H9 (cell line): ENCODE measurements at regions not wholly inside any gene's neighbourhood (a gene's known extent, or its start where the extent isn't known, plus 50 kb on each side); places are given as distances from the start of the nearest gene placed in this dataset.

ENCODE experiments used
- DNase-seq: peaks from one replicate; pipeline ENCODE4 v3.0.0-alpha.2; 2017
- H2AFZ ChIP-seq: one replicate; pipeline ENCODE4 v1.6.1; 2013; ENCODE audit warnings: mild to moderate bottlenecking, low read length, control low read depth, moderate library complexity
- H2AK5ac ChIP-seq: 2 replicates; pipeline ENCODE4 v1.6.1; 2013; ENCODE audit warnings: low read length, control low read depth, mixed read lengths; ENCODE audit not compliant: insufficient read length
- H2BK120ac ChIP-seq: one replicate; pipeline ENCODE4 v1.6.1; 2013; ENCODE audit warnings: low read depth, mild to moderate bottlenecking, low read length, control low read depth, inconsistent platforms; ENCODE audit not compliant: poor library complexity, severe bottlenecking
- H2BK12ac ChIP-seq: 2 replicates; pipeline ENCODE4 v1.6.1; 2013; ENCODE audit warnings: low read length, control low read depth, mixed read lengths, low read depth; ENCODE audit not compliant: insufficient read length
- H2BK15ac ChIP-seq: 2 replicates; pipeline ENCODE4 v1.6.1; 2013; ENCODE audit warnings: low read depth, low read length, control low read depth
- H2BK20ac ChIP-seq: one replicate; pipeline ENCODE4 v1.6.1; 2013; ENCODE audit warnings: low read depth, mild to moderate bottlenecking, low read length, control low read depth, inconsistent platforms; ENCODE audit not compliant: poor library complexity, severe bottlenecking
- H2BK5ac ChIP-seq: 2 replicates; pipeline ENCODE4 v1.6.1; 2013; ENCODE audit warnings: low read length, control low read depth, mixed read lengths; ENCODE audit not compliant: insufficient read length
- H3K14ac ChIP-seq: 2 replicates; pipeline ENCODE4 v1.6.1; 2013; ENCODE audit warnings: low read length, control low read depth; ENCODE audit not compliant: insufficient read depth
- H3K18ac ChIP-seq: 2 replicates; pipeline ENCODE4 v1.6.1; 2013; ENCODE audit warnings: low read depth, mild to moderate bottlenecking, mixed read lengths, low read length, control low read depth; ENCODE audit not compliant: insufficient read length
- H3K23ac ChIP-seq: 2 replicates; pipeline ENCODE4 v1.6.1; 2013; ENCODE audit warnings: low read length, control low read depth, mixed read lengths, low read depth; ENCODE audit not compliant: insufficient read length
- H3K23me2 ChIP-seq: 2 replicates; pipeline ENCODE4 v1.6.1; 2013; ENCODE audit warnings: low read depth, mild to moderate bottlenecking, mixed read lengths, low read length, control low read depth; ENCODE audit not compliant: insufficient read length, poor library complexity, severe bottlenecking
- H3K27ac ChIP-seq: 2 replicates; pipeline ENCODE4 v1.5.1; 2013; ENCODE audit warnings: low read length, control low read depth, mixed read lengths, low read depth; ENCODE audit not compliant: insufficient read length
- H3K27me3 ChIP-seq: 2 replicates; pipeline ENCODE4 v1.6.1; 2013; ENCODE audit warnings: low read length, control low read depth, inconsistent platforms; ENCODE audit not compliant: insufficient read depth
- H3K4ac ChIP-seq: 2 replicates; pipeline ENCODE4 v1.6.1; 2013; ENCODE audit warnings: low read depth, mild to moderate bottlenecking, control low read depth, inconsistent platforms, low read length, moderate library complexity
- H3K4me1 ChIP-seq: 2 replicates; pipeline ENCODE4 v1.6.1; 2013; ENCODE audit warnings: low read length, control low read depth, inconsistent platforms; ENCODE audit not compliant: insufficient read depth
- H3K4me2 ChIP-seq: 2 replicates; pipeline ENCODE4 v1.6.1; 2013; ENCODE audit warnings: low read length, control low read depth, mixed read lengths; ENCODE audit not compliant: insufficient read length, insufficient read depth
- H3K56ac ChIP-seq: 2 replicates; pipeline ENCODE4 v1.6.1; 2013; ENCODE audit warnings: low read depth, mild to moderate bottlenecking, mixed read lengths, low read length, control low read depth; ENCODE audit not compliant: insufficient read length
- H3K79me1 ChIP-seq: 2 replicates; pipeline ENCODE4 v1.6.1; 2013; ENCODE audit warnings: low read depth, mild to moderate bottlenecking, moderate library complexity, low read length, control low read depth, inconsistent platforms; ENCODE audit not compliant: insufficient read depth, poor library complexity, severe bottlenecking
- H3K79me2 ChIP-seq: 2 replicates; pipeline ENCODE4 v1.6.1; 2013; ENCODE audit warnings: low read length, control low read depth, inconsistent platforms; ENCODE audit not compliant: insufficient read depth
- H3K9ac ChIP-seq: 2 replicates; pipeline ENCODE4 v1.6.1; 2013; ENCODE audit warnings: low read length, control low read depth, mixed read lengths; ENCODE audit not compliant: insufficient read length; ENCODE audit errors: extremely low read depth
- H3K9me3 ChIP-seq: one replicate; pipeline ENCODE4 v1.6.1; 2013; ENCODE audit warnings: low read depth, low read length, inconsistent platforms; ENCODE audit not compliant: control insufficient read depth
- H3T11ph ChIP-seq: one replicate; pipeline ENCODE4 v1.6.1; 2013; ENCODE audit warnings: mild to moderate bottlenecking, low read length, control low read depth, inconsistent platforms
- H4K20me1 ChIP-seq: one replicate; pipeline ENCODE4 v1.6.1; 2013; ENCODE audit not compliant: control insufficient read depth, insufficient read length, insufficient read depth
- H4K5ac ChIP-seq: 2 replicates; pipeline ENCODE4 v1.6.1; 2013; ENCODE audit warnings: low read depth, mild to moderate bottlenecking, mixed read lengths, low read length, control low read depth; ENCODE audit not compliant: insufficient read length
- H4K8ac ChIP-seq: replicated peaks from 2 replicates; pipeline ENCODE4 v1.6.1; 2013; ENCODE audit warnings: low read length, control low read depth, mixed read lengths, low read depth; ENCODE audit not compliant: insufficient read length
- H4K91ac ChIP-seq: 2 replicates; pipeline ENCODE4 v1.6.1; 2013; ENCODE audit warnings: low read depth, mild to moderate bottlenecking, moderate library complexity, mixed read lengths, low read length, control low read depth; ENCODE audit not compliant: insufficient read length
- H3K27ac Mint-ChIP-seq, 3 experiments: 2 replicates in 2 of 3; 3 replicates in 1 of 3; pipeline ENCODE4 v1.8.0; 2020 to 2021; ENCODE audit warnings: mixed read lengths in 3 of 3, mild to moderate bottlenecking in 1 of 3, moderate library complexity in 1 of 3
- H3K27me3 Mint-ChIP-seq: 2 replicates; pipeline ENCODE4 v1.8.0; 2021; ENCODE audit warnings: low read depth, mild to moderate bottlenecking, moderate library complexity, mixed read lengths
- H3K36me3 Mint-ChIP-seq, 3 experiments: 2 replicates in 2 of 3; 3 replicates in 1 of 3; pipeline ENCODE4 v1.8.0; 2020 to 2021; ENCODE audit warnings: low read depth in 3 of 3, mixed read lengths in 3 of 3; ENCODE audit not compliant: insufficient read depth in 1 of 3
- H3K4me1 Mint-ChIP-seq, 2 experiments: 2 replicates each; pipeline ENCODE4 v1.8.0; 2020; ENCODE audit warnings: mixed read lengths in 2 of 2
- H3K4me3 Mint-ChIP-seq, 2 experiments: 2 replicates in 1 of 2; 3 replicates in 1 of 2; pipeline ENCODE4 v1.8.0; 2020 to 2021; ENCODE audit warnings: mild to moderate bottlenecking in 2 of 2, mixed read lengths in 2 of 2, moderate library complexity in 1 of 2
- H3K9me3 Mint-ChIP-seq, 2 experiments: 2 replicates in 1 of 2; 3 replicates in 1 of 2; pipeline ENCODE4 v1.8.0; 2020; ENCODE audit warnings: mild to moderate bottlenecking in 2 of 2, mixed read lengths in 2 of 2, moderate library complexity in 1 of 2
- CTCF ChIP-seq: fragments of 200-600 bp; sonication (generic); conservative IDR thresholded peaks from 3 replicates; pipeline ENCODE4 v1.8.0; 2021; ENCODE audit warnings: antibody characterized with exemption, mild to moderate bottlenecking
- WGBS: extraction: QIAGEN DNeasy Blood & Tissue Kit; methylation state at CpG from one replicate; pipeline ENCODE4 v1.1.7; 2013; ENCODE audit warnings: missing lambda C conversion rate, low lambda C conversion rate, mixed read lengths; ENCODE audit not compliant: insufficient read length; ENCODE audit errors: extremely low coverage; 5-methylcytosine and 5-hydroxymethylcytosine counted together

GRCh38 chr18:41756141-41756540 lies 198.9 kb upstream of the PIK3C3 start:
- no peak overlapping the region for H3K18ac ChIP-seq
- no peak overlapping the region for H2BK20ac ChIP-seq
- no peak overlapping the region for H4K5ac ChIP-seq
- H3K27me3 Mint-ChIP-seq = no peaks in the 10 kb centered on the region
- H3K9ac ChIP-seq = no peak overlapping the region
- H4K91ac ChIP-seq = no peak overlapping the region
- no peak overlapping the region for H2AK5ac ChIP-seq
- H3K4ac ChIP-seq = no peak overlapping the region
- no peak overlapping the region for H3K27ac ChIP-seq
- no peak overlapping the region; a peak in 2 of 7 replicates for H3K27ac Mint-ChIP-seq
- no peak overlapping the region for H2AFZ ChIP-seq
- no peak overlapping the region for H2BK12ac ChIP-seq
- no peak overlapping the region for H3K14ac ChIP-seq
- no peaks in the 10 kb centered on the region for H3K79me2 ChIP-seq
- H3K23ac ChIP-seq = no peak overlapping the region
- H2BK120ac ChIP-seq = no peak overlapping the region
- H3T11ph ChIP-seq = no peak overlapping the region
- 100% methylated on average over 1 of the region's 5 CpGs for WGBS
- H4K20me1 ChIP-seq = no peaks in the 10 kb centered on the region
- no peaks in the 10 kb centered on the region for H3K27me3 ChIP-seq
- no peak overlapping the region for H3K4me3 Mint-ChIP-seq
- no peaks in the 10 kb centered on the region for H3K79me1 ChIP-seq
- no peaks in the 10 kb centered on the region for H3K9me3 Mint-ChIP-seq
- H3K9me3 ChIP-seq = no peaks in the 10 kb centered on the region
- H2BK15ac ChIP-seq = no peak overlapping the region
- H2BK5ac ChIP-seq = no peak overlapping the region
- H4K8ac ChIP-seq = no peak overlapping the region
- no peak for DNase-seq
- H3K56ac ChIP-seq = no peak overlapping the region
- H3K4me1 Mint-ChIP-seq = peaks cover 10 to 17% of the 10 kb centered on the region in 2 experiments
- H3K4me1 ChIP-seq = no peaks in the 10 kb centered on the region
- no peaks in the 10 kb centered on the region for H3K36me3 Mint-ChIP-seq
- H3K4me2 ChIP-seq = no peak overlapping the region
- no peaks in the 10 kb centered on the region for H3K23me2 ChIP-seq
- no peak for TF ChIP-seq CTCF
